ENCODE measurements at regions not wholly inside any gene's neighbourhood (a gene's known extent, or its start where the extent isn't known, plus 50 kb on each side); places are given as distances from the start of the nearest gene placed in this dataset.

DNA sequence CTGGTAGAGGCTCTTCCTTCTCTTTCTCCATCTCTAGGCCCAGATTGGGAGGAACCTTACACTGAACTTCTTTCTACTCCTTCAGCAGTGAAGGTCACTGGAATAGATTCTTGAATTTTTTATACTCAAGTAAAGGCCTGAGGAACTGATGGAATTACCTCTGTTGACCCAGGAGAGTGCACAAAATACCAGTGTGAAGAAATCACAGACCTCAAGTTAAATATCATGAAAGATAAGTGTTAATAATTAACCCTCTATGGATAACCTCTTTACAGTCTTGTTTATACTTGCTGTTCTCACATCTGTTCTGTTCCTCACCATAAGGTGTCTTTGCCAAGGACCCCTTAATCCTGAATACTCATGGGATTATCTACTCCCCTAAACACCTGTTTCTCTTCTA, 244.4 kb upstream of the STAC start:
- TF ChIP-seq, protein P1, sequence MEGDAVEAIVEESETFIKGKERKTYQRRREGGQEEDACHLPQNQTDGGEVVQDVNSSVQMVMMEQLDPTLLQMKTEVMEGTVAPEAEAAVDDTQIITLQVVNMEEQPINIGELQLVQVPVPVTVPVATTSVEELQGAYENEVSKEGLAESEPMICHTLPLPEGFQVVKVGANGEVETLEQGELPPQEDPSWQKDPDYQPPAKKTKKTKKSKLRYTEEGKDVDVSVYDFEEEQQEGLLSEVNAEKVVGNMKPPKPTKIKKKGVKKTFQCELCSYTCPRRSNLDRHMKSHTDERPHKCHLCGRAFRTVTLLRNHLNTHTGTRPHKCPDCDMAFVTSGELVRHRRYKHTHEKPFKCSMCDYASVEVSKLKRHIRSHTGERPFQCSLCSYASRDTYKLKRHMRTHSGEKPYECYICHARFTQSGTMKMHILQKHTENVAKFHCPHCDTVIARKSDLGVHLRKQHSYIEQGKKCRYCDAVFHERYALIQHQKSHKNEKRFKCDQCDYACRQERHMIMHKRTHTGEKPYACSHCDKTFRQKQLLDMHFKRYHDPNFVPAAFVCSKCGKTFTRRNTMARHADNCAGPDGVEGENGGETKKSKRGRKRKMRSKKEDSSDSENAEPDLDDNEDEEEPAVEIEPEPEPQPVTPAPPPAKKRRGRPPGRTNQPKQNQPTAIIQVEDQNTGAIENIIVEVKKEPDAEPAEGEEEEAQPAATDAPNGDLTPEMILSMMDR (IDR thresholded peaks at IDR 0.05; ENCODE audit: poor library complexity) = no peak
- no peak for TF ChIP-seq EZH2phosphoT487 (IDR thresholded peaks at IDR 0.05; ENCODE audit: low read depth, severe bottlenecking, unreplicated experiment)

All from hepatocyte (in vitro differentiated cells).